ENCODE measurements at regions not wholly inside any gene's neighbourhood (a gene's known extent, or its start where the extent isn't known, plus 50 kb on each side); places are given as distances from the start of the nearest gene placed in this dataset.

- no peak for TF ChIP-seq POLR2A (IDR thresholded peaks at IDR 0.05)
- TF ChIP-seq, protein P1, sequence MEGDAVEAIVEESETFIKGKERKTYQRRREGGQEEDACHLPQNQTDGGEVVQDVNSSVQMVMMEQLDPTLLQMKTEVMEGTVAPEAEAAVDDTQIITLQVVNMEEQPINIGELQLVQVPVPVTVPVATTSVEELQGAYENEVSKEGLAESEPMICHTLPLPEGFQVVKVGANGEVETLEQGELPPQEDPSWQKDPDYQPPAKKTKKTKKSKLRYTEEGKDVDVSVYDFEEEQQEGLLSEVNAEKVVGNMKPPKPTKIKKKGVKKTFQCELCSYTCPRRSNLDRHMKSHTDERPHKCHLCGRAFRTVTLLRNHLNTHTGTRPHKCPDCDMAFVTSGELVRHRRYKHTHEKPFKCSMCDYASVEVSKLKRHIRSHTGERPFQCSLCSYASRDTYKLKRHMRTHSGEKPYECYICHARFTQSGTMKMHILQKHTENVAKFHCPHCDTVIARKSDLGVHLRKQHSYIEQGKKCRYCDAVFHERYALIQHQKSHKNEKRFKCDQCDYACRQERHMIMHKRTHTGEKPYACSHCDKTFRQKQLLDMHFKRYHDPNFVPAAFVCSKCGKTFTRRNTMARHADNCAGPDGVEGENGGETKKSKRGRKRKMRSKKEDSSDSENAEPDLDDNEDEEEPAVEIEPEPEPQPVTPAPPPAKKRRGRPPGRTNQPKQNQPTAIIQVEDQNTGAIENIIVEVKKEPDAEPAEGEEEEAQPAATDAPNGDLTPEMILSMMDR (IDR thresholded peaks at IDR 0.05), result no peak
Measured at GRCh38 chr4:137156807-137157206, 375.5 kb downstream of the PCDH18 start.
